ENCODE measurements at regions not wholly inside any gene's neighbourhood (a gene's known extent, or its start where the extent isn't known, plus 50 kb on each side); places are given as distances from the start of the nearest gene placed in this dataset.

DNA sequence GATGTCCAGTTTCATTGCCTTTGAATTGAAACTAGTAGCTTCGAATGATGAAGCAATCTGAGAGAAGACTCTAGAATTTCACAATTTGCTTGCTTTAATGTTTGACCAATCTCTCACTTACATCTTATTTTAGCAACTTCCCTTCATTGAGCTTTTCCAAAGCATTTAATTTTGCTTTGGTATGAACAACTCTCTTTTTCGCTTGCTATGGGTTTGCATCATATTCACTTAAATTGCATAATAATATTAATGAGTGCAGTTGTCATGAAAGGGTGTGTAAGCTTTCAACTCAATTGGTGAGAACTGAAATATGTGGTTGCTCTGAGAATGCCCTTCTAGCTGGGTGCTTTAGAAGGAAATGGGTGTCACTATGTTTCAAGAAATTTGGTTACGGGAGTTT lies 309.2 kb downstream of the HLX start:
- no peak overlapping the region for H3K4me3 ChIP-seq (ENCODE audit: low read length in 3 of 3)
- no peak overlapping the region for H3K27ac ChIP-seq (ENCODE audit: low read depth in 2 of 2, low read length in 2 of 2)
- DNase-seq (no peak), FAIRE-seq (no peak)
- H3K9ac ChIP-seq (ENCODE audit: low read length in 3 of 3), result no peak overlapping the region
- intact Hi-C loops (cut with DNase I), result no loop called here
- TF ChIP-seq, protein P1, sequence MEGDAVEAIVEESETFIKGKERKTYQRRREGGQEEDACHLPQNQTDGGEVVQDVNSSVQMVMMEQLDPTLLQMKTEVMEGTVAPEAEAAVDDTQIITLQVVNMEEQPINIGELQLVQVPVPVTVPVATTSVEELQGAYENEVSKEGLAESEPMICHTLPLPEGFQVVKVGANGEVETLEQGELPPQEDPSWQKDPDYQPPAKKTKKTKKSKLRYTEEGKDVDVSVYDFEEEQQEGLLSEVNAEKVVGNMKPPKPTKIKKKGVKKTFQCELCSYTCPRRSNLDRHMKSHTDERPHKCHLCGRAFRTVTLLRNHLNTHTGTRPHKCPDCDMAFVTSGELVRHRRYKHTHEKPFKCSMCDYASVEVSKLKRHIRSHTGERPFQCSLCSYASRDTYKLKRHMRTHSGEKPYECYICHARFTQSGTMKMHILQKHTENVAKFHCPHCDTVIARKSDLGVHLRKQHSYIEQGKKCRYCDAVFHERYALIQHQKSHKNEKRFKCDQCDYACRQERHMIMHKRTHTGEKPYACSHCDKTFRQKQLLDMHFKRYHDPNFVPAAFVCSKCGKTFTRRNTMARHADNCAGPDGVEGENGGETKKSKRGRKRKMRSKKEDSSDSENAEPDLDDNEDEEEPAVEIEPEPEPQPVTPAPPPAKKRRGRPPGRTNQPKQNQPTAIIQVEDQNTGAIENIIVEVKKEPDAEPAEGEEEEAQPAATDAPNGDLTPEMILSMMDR (IDR thresholded peaks at IDR 0.05; ENCODE audit: borderline replicate concordance, extremely low read depth, insufficient read depth), result no peak
- H3K9me3 ChIP-seq (ENCODE audit: control insufficient read depth in 2 of 3, insufficient read depth in 1 of 3, low read length in 3 of 3), result no peaks in the 10 kb centered on the region
- H3K36me3 ChIP-seq (ENCODE audit: control insufficient read depth in 2 of 3, insufficient read depth in 3 of 3, low read length in 3 of 3), result no peaks in the 10 kb centered on the region
- no peaks in the 10 kb centered on the region for H3K4me1 ChIP-seq (ENCODE audit: control insufficient read depth in 2 of 3, insufficient read depth in 2 of 3, low read depth in 1 of 3, low read length in 3 of 3)
- no peaks in the 10 kb centered on the region for H3K27me3 ChIP-seq (ENCODE audit: control insufficient read depth, insufficient read depth, low read length)

DNA sequence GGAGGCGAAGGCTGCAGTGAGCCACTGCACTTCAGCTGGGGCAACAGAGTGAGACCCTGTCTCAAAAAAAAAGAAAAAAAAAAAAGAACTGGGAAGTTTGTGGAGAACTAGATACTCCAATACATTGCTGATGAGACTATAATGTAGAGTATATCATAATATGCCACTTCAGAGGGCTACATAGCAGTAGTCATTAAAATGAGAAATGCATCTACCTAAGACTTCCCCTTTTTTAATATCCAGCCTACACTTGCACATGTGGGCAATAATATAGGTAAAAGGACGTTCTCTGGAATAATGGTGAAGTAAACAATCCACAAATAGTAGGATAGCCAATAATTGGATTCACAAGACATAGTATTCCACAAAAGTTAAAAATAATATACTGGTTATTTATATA lies 311.0 kb downstream of the HLX start:
- H3K36me3 ChIP-seq (ENCODE audit: control insufficient read depth in 2 of 3, insufficient read depth in 3 of 3, low read length in 3 of 3), result no peaks in the 10 kb centered on the region
- no peaks in the 10 kb centered on the region for H3K4me1 ChIP-seq (ENCODE audit: control insufficient read depth in 2 of 3, insufficient read depth in 2 of 3, low read depth in 1 of 3, low read length in 3 of 3)
- no peak for DNase-seq
- H3K9ac ChIP-seq (ENCODE audit: low read length in 3 of 3), result no peak overlapping the region
- intact Hi-C loops (cut with DNase I), result no loop called here
- H3K27ac ChIP-seq (ENCODE audit: low read depth in 2 of 2, low read length in 2 of 2), result no peak overlapping the region
- no peak overlapping the region for H3K4me3 ChIP-seq (ENCODE audit: low read length in 3 of 3)
- H3K27me3 ChIP-seq (ENCODE audit: control insufficient read depth, insufficient read depth, low read length), result no peaks in the 10 kb centered on the region
- TF ChIP-seq, protein P1 (IDR thresholded peaks at IDR 0.05; ENCODE audit: borderline replicate concordance, extremely low read depth, insufficient read depth), result no peak
- no peaks in the 10 kb centered on the region for H3K9me3 ChIP-seq (ENCODE audit: control insufficient read depth in 2 of 3, insufficient read depth in 1 of 3, low read length in 3 of 3)
- no peak for FAIRE-seq

DNA sequence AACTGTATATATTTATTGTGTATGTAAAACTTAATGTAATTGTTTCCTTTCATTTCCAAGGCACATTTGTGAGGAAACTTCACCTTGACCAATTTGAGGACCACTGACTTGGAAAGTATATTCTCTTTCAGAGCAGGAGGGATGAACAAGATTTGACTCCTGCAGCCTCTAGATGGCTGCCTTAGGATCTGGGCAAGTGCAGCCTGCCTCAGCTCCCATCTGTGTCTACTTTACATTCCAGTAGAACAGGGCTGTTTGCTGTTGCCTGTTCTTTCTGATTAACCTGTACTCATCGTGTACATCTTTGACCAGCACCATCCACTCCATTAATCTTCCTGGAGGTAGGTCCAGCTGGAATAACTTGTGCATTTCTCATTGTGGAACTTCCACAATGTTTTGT lies 312.8 kb downstream of the HLX start:
- H3K4me3 ChIP-seq (ENCODE audit: low read length in 3 of 3), result no peak overlapping the region
- no peaks in the 10 kb centered on the region for H3K9me3 ChIP-seq (ENCODE audit: control insufficient read depth in 2 of 3, insufficient read depth in 1 of 3, low read length in 3 of 3)
- no peak for DNase-seq
- no peak overlapping the region for H3K27ac ChIP-seq (ENCODE audit: low read depth in 2 of 2, low read length in 2 of 2)
- intact Hi-C loops (cut with DNase I), result no loop called here
- no peaks in the 10 kb centered on the region for H3K36me3 ChIP-seq (ENCODE audit: control insufficient read depth in 2 of 3, insufficient read depth in 3 of 3, low read length in 3 of 3)
- no peaks in the 10 kb centered on the region for H3K27me3 ChIP-seq (ENCODE audit: control insufficient read depth, insufficient read depth, low read length)
- H3K4me1 ChIP-seq (ENCODE audit: control insufficient read depth in 2 of 3, insufficient read depth in 2 of 3, low read depth in 1 of 3, low read length in 3 of 3), result no peaks in the 10 kb centered on the region
- no peak for FAIRE-seq
- TF ChIP-seq, protein P1 (IDR thresholded peaks at IDR 0.05; ENCODE audit: borderline replicate concordance, extremely low read depth, insufficient read depth), result no peak
- no peak overlapping the region for H3K9ac ChIP-seq (ENCODE audit: low read length in 3 of 3)

DNA sequence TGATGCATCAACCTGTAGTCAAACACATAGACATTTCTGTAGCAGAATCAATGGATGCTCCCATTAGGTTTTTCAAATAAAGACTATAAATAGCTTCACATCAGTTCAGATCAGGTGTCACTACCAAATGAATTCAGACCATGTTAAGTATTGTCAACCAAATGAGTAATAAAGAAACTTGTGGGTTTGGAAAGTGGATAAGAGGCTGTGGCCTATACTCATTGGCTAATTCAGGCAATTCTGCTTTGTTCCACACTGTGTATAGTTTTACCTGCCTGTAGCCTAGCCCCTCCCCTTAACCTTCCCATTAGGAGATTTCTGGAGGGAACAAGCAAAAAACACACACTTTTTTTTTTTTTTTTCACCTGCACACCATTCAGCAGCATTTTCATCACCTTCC lies 321.2 kb downstream of the HLX start:
- Histone ChIP-seq H3K36me3 (ENCODE audit: control insufficient read depth in 2 of 3, insufficient read depth in 3 of 3, low read length in 3 of 3) (no peaks in the 10 kb centered on the region), H3K27ac (ENCODE audit: low read depth in 2 of 2, low read length in 2 of 2) (no peak overlapping the region), H3K9ac (ENCODE audit: low read length in 3 of 3) (no peak overlapping the region), H3K4me1 (ENCODE audit: control insufficient read depth in 2 of 3, insufficient read depth in 2 of 3, low read depth in 1 of 3, low read length in 3 of 3) (no peaks in the 10 kb centered on the region), H3K27me3 (ENCODE audit: control insufficient read depth, insufficient read depth, low read length) (no peaks in the 10 kb centered on the region), H3K9me3 (ENCODE audit: control insufficient read depth in 2 of 3, insufficient read depth in 1 of 3, low read length in 3 of 3) (peaks cover 0 to 4% (median 0%) of the 10 kb centered on the region in 3 donors), H3K4me3 (ENCODE audit: low read length in 3 of 3) (no peak overlapping the region)
- DNase-seq (no peak), FAIRE-seq (no peak)
- TF ChIP-seq, protein P1 (IDR thresholded peaks at IDR 0.05; ENCODE audit: borderline replicate concordance, extremely low read depth, insufficient read depth), result no peak
- intact Hi-C loops (cut with DNase I), result no loop called here
